GM23248 (cell line): ENCODE measurements at regions not wholly inside any gene's neighbourhood (a gene's known extent, or its start where the extent isn't known, plus 50 kb on each side); places are given as distances from the start of the nearest gene placed in this dataset.

Experiments used
- DNase-seq: peaks from one replicate; pipeline ENCODE4 v3.0.0-alpha.2; 2015
- H2AFZ ChIP-seq: fragments of 200-600 bp; sonication (generic); 2 replicates; pipeline ENCODE4 v1.6.1; 2016; ENCODE audit warnings: antibody characterized with exemption
- H3F3A ChIP-seq: fragments of 200-600 bp; sonication (generic); 2 replicates; pipeline ENCODE4 v1.6.1; 2016; ENCODE audit warnings: mild to moderate bottlenecking, antibody characterized with exemption, mixed run types; ENCODE audit not compliant: insufficient read depth
- H3K27ac ChIP-seq: fragments of 200-600 bp; sonication (generic); 2 replicates; pipeline ENCODE4 v1.5.1; 2016; ENCODE audit warnings: mild to moderate bottlenecking
- H3K27me3 ChIP-seq: fragments of 200-600 bp; sonication (generic); replicated peaks from 2 replicates; pipeline ENCODE4 v1.6.1; 2016; ENCODE audit warnings: mild to moderate bottlenecking; ENCODE audit not compliant: insufficient read depth
- H3K36me3 ChIP-seq: fragments of 200-600 bp; sonication (generic); 2 replicates; pipeline ENCODE4 v1.6.1; 2016; ENCODE audit warnings: low read depth, mild to moderate bottlenecking
- H3K4me1 ChIP-seq: fragments of 200-600 bp; sonication (generic); 2 replicates; pipeline ENCODE4 v1.6.1; 2016; ENCODE audit warnings: mild to moderate bottlenecking; ENCODE audit not compliant: insufficient read depth
- H3K4me2 ChIP-seq: fragments of 200-600 bp; sonication (generic); one replicate; pipeline ENCODE4 v1.6.1; 2016; ENCODE audit warnings: mild to moderate bottlenecking; ENCODE audit not compliant: unreplicated experiment
- H3K4me3 ChIP-seq: fragments of 200-600 bp; sonication (generic); 2 replicates; pipeline ENCODE4 v1.5.1; 2016; ENCODE audit warnings: mild to moderate bottlenecking
- H3K79me2 ChIP-seq: fragments of 200-600 bp; sonication (generic); 2 replicates; pipeline ENCODE4 v1.6.1; 2016; ENCODE audit warnings: mild to moderate bottlenecking; ENCODE audit not compliant: insufficient read depth
- H3K9ac ChIP-seq: fragments of 200-600 bp; sonication (generic); 2 replicates; pipeline ENCODE4 v1.6.1; 2016; ENCODE audit warnings: mild to moderate bottlenecking
- H3K9me2 ChIP-seq: fragments of 200-600 bp; sonication (generic); 2 replicates; pipeline ENCODE4 v1.6.1; 2016; ENCODE audit warnings: mixed run types, mild to moderate bottlenecking, moderate library complexity; ENCODE audit not compliant: insufficient read depth
- H3K9me3 ChIP-seq: fragments of 200-600 bp; sonication (generic); one replicate; pipeline ENCODE4 v1.6.1; 2017; ENCODE audit warnings: low read depth
- H4K20me1 ChIP-seq: fragments of 200-600 bp; sonication (generic); 2 replicates; pipeline ENCODE4 v1.6.0; 2016; ENCODE audit not compliant: insufficient read depth
- EZH2 ChIP-seq: fragments of 200-600 bp; sonication (generic); IDR thresholded peaks from 2 replicates; pipeline ENCODE4 v1.6.1; 2018; ENCODE audit warnings: antibody characterized with exemption, mild to moderate bottlenecking; ENCODE audit not compliant: insufficient read depth, poor library complexity, severe bottlenecking
- EZH2phosphoT487 ChIP-seq: fragments of 200-600 bp; sonication (generic); IDR thresholded peaks from 2 replicates; pipeline ENCODE4 v1.6.1; 2018; ENCODE audit warnings: antibody characterized with exemption, moderate library complexity, mild to moderate bottlenecking, low read depth; ENCODE audit not compliant: insufficient read depth
- WGBS, 2 experiments: methylation state at CpG; one replicate each; pipeline ENCODE4 v1.1.6; 2015 to 2017; ENCODE audit warnings: low lambda C conversion rate in 2 of 2, low coverage in 1 of 2; ENCODE audit errors: missing lambda C conversion rate in 2 of 2; 5-methylcytosine and 5-hydroxymethylcytosine counted together
- in situ Hi-C: fragments of 300-500 bp; cut with MboI; formaldehyde crosslinking; loops from 2 replicates; pipeline ENCODE4 v1.15.0; 2020

DNA sequence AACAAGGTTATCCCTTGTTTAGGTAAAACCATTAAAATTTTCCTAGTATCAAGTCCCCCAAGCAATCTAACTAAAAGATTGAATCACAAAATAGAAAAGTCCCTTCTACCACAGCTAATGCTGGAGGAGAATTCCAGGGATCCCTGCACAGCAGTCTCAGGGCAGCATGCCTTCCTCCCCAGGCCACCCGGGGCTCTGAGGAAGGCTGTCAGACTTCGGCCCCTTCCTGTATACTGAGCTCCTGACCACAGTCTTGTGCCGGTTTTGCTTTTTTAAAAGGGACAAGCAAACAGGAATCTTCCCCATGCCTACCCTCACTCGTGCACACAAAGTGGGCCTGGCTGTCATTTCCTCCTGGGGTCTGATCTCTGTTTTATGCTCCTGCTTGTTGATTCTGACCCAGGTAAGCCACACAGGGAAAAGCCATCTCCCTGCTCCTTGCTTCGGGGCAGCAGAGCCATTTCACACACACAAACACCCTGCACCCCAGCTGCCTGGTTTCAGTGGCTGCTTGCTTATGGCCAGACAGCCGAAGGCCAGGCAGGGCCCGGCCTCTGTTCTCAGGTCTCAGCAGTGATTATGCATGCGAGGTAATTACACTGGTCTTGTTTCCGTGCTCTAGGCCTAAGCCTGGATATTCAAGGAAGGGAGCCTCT lies 211.9 kb downstream of the NXNL2 start:
- DNase-seq = peak; percentile 30
- Histone ChIP-seq H3K27ac (peak overlapping the region; percentile 51), H3K4me2 (peak overlapping the region; percentile 76), H3K4me3 (no peak overlapping the region), H3K9me3 (no peaks in the 10 kb centered on the region), H3K79me2 (no peaks in the 10 kb centered on the region), H4K20me1 (no peaks in the 10 kb centered on the region), H3K36me3 (no peaks in the 10 kb centered on the region), H3K9me2 (no peaks in the 10 kb centered on the region), H3K9ac (peak overlapping the region; percentile 61), H3K27me3 (no peaks in the 10 kb centered on the region), H2AFZ (no peak overlapping the region), H3F3A (peaks cover 45% of the 10 kb centered on the region), H3K4me1 (peaks cover 62% of the 10 kb centered on the region)
- WGBS, 2 experiments = 64 to 65% methylated on average over 9 of the region's 9 CpGs
- in situ Hi-C loops = loop anchor here (10.0 kb wide), 1 partner anchor 248 kb away; the partner anchor contains the start of gene S1PR3
- TF ChIP-seq EZH2phosphoT487 = no peak
- no peak for TF ChIP-seq EZH2

DNA sequence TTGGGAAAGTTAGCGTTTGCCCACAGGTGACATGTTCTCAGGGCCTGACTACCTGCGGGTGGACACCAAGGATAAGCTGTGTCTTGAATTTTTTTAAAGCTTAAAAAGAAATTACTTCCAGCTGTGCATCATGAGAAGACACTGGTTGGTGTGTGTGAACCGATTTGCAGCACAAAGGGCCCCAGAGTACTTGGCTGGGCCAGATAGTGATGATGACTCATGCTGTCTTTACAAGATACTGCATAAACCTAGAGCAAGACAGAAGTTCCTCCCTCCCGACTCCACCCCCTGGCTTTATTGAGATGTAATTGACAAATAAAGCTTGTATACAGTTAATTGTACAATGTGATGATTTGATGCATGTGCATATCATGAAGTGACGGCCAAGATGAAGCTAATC lies 212.8 kb downstream of the NXNL2 start:
- H3F3A ChIP-seq = peaks cover 43% of the 10 kb centered on the region
- H2AFZ ChIP-seq = no peak overlapping the region
- H3K9ac ChIP-seq = peak overlapping the region; percentile 61; the same call in 1 of the 2 replicates
- no peaks in the 10 kb centered on the region for H3K9me3 ChIP-seq
- H3K4me1 ChIP-seq = peaks cover 55% of the 10 kb centered on the region
- peak overlapping the region; percentile 37 for H3K4me2 ChIP-seq
- H3K9me2 ChIP-seq = no peaks in the 10 kb centered on the region
- TF ChIP-seq EZH2phosphoT487 = no peak
- TF ChIP-seq EZH2 = no peak
- H4K20me1 ChIP-seq = no peaks in the 10 kb centered on the region
- no peaks in the 10 kb centered on the region for H3K36me3 ChIP-seq
- DNase-seq = peak; percentile 96
- no peaks in the 10 kb centered on the region for H3K79me2 ChIP-seq
- no peaks in the 10 kb centered on the region for H3K27me3 ChIP-seq
- in situ Hi-C loops = loop anchor here (10.0 kb wide), 1 partner anchor 247 kb away; the partner anchor contains the start of gene S1PR3
- no peak overlapping the region for H3K4me3 ChIP-seq
- WGBS, 2 experiments = 18 to 19% methylated on average over 5 of the region's 5 CpGs
- peak overlapping the region; percentile 66 for H3K27ac ChIP-seq

DNA sequence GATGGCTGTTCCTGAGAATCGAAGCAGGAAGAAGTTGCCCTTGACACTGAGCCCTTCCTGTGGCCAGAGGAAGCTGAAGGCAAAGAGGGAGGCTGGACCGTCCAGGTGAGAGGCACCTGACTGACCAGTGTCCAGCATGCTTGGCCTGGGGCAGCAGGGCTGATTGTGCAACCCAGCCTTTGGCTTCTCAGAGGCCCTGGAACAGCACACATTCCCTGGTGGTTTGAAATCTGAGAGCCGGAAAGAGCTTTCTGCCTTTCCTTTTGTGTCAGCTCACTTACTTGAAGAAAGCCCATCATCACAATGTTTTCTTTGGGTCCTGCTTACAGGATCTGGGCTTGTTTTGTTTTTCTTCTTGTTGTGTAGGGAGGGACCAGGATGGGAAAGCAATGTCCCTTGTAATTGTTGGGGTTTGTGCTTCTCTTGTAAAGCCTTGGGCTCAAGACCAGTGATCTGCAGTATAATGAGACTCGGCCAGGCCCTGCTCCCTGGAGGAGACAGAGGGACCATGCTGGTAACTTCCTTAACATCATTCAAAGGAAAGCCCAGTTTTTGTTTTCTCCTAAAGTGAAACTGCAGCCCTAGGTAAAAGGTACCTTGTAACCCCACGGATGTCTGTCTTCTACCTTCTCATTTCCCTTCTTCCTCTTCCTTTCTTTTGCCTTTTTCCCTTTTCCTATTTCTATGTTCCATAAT lies 213.7 kb downstream of the NXNL2 start:
- H3K4me1 ChIP-seq = peaks cover 49% of the 10 kb centered on the region
- H3K9me2 ChIP-seq = no peaks in the 10 kb centered on the region
- H3K9me3 ChIP-seq = no peaks in the 10 kb centered on the region
- H3K27ac ChIP-seq = peak overlapping the region; percentile 66
- in situ Hi-C loops = loop anchor here (10.0 kb wide), 1 partner anchor 246 kb away; the partner anchor contains the start of gene S1PR3
- H3K27me3 ChIP-seq = no peaks in the 10 kb centered on the region
- 43% methylated on average over 5 of the region's 5 CpGs for WGBS, 2 experiments
- H4K20me1 ChIP-seq = no peaks in the 10 kb centered on the region
- no peaks in the 10 kb centered on the region for H3K79me2 ChIP-seq
- peak overlapping the region; percentile 30 for H3K9ac ChIP-seq
- H2AFZ ChIP-seq = no peak overlapping the region
- DNase-seq = peak; percentile 76
- no peak overlapping the region for H3K4me3 ChIP-seq
- peak overlapping the region; percentile 48 for H3K4me2 ChIP-seq
- H3F3A ChIP-seq = peaks cover 41% of the 10 kb centered on the region
- no peaks in the 10 kb centered on the region for H3K36me3 ChIP-seq
- no peak for TF ChIP-seq EZH2phosphoT487
- no peak for TF ChIP-seq EZH2

DNA sequence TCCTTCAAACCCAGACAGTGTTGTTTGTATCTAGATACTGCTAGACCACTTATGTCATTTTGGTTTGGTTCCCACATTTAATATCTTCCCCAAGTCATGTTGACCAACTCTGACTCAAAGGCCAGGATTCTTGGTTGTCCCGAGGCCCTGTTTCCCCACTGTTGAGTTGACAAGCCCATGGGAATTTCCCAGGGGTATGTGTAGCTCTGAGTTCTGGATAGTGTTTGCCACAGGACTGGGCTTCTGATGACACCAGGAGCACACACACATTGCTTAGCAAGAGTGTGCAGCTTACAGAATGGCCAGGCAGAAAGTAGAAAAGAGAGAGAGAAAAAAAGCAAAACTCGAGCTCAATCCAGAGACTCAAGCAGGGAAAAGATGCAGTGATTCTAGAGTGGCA lies 214.4 kb downstream of the NXNL2 start:
- Histone ChIP-seq H3K27me3 (no peaks in the 10 kb centered on the region), H3K4me1 (peaks cover 49% of the 10 kb centered on the region), H3K79me2 (no peaks in the 10 kb centered on the region), H4K20me1 (no peaks in the 10 kb centered on the region), H3K4me3 (no peak overlapping the region), H3K9ac (peak overlapping the region; percentile 30; the same call in 1 of the 2 replicates), H3K9me3 (no peaks in the 10 kb centered on the region), H3F3A (peaks cover 41% of the 10 kb centered on the region), H2AFZ (no peak overlapping the region), H3K36me3 (no peaks in the 10 kb centered on the region), H3K27ac (peak overlapping the region; percentile 66), H3K4me2 (peak overlapping the region; percentile 48), H3K9me2 (no peaks in the 10 kb centered on the region)
- TF ChIP-seq EZH2 (no peak), EZH2phosphoT487 (no peak)
- DNase-seq = peak; percentile 90
- 45 to 51% methylated on average over 2 of the region's 2 CpGs for WGBS, 2 experiments
- in situ Hi-C loops = loop anchor here (10.0 kb wide), 1 partner anchor 245 kb away; the partner anchor contains the start of gene S1PR3
